Effector memory CD4-positive, alpha-beta T cell (primary cell): ENCODE measurements at regions not wholly inside any gene's neighbourhood (a gene's known extent, or its start where the extent isn't known, plus 50 kb on each side); places are given as distances from the start of the nearest gene placed in this dataset.
"Not testable (repeated sequence)": the region's sequence is repeated elsewhere in the genome, so short reads cannot be mapped to it uniquely, and the experiment has no call there.

Source experiments
- DNase-seq, 3 donors: peaks; one replicate each; pipeline ENCODE4 v3.0.0-alpha.2; 2020
- H3K27ac ChIP-seq: 2 replicates; pipeline ENCODE4 v1.7.0; 2013; ENCODE audit warnings: mild to moderate bottlenecking, low read length, moderate library complexity; ENCODE audit not compliant: insufficient read depth, poor library complexity, severe bottlenecking
- H3K27me3 ChIP-seq: replicated peaks from 2 replicates; pipeline ENCODE4 v1.7.0; 2013; ENCODE audit warnings: mild to moderate bottlenecking, low read length; ENCODE audit not compliant: insufficient read depth, control insufficient read depth, poor library complexity, severe bottlenecking
- H3K36me3 ChIP-seq: 2 replicates; pipeline ENCODE4 v1.7.0; 2013; ENCODE audit warnings: mild to moderate bottlenecking, low read length, moderate library complexity; ENCODE audit not compliant: control insufficient read depth, insufficient read depth
- H3K4me1 ChIP-seq: 2 replicates; pipeline ENCODE4 v1.7.0; 2013; ENCODE audit warnings: low read length, mild to moderate bottlenecking; ENCODE audit not compliant: control insufficient read depth, insufficient read depth, poor library complexity, severe bottlenecking
- H3K4me3 ChIP-seq: 2 replicates; pipeline ENCODE4 v1.7.0; 2013; ENCODE audit warnings: low read length, low read depth, mild to moderate bottlenecking; ENCODE audit not compliant: insufficient read depth, poor library complexity, severe bottlenecking
- H3K9me3 ChIP-seq: 2 replicates; pipeline ENCODE4 v1.7.0; 2013; ENCODE audit warnings: mild to moderate bottlenecking, low read length, moderate library complexity; ENCODE audit not compliant: control insufficient read depth

- no peak overlapping the region for H3K27ac ChIP-seq
- no peaks in the 10 kb centered on the region for H3K4me1 ChIP-seq
- no peak for DNase-seq
- no peaks in the 10 kb centered on the region for H3K36me3 ChIP-seq
- H3K27me3 ChIP-seq = no peaks in the 10 kb centered on the region
- no peak overlapping the region for H3K4me3 ChIP-seq
- H3K9me3 ChIP-seq = no peaks in the 10 kb centered on the region
These were observed 158.5 kb upstream of the SH3BP4 start for GRCh38 chr2:234793212-234793785.

GRCh38 chr2:234792621-234793022, 159.2 kb upstream of the SH3BP4 start:
- Histone ChIP-seq H3K4me1 (no peaks in the 10 kb centered on the region), H3K4me3 (no peak overlapping the region), H3K36me3 (no peaks in the 10 kb centered on the region), H3K27ac (no peak overlapping the region), H3K9me3 (no peaks in the 10 kb centered on the region), H3K27me3 (peaks cover 3% of the 10 kb centered on the region)
- DNase-seq = no peak

- not testable (repeated sequence) for H3K36me3 ChIP-seq, H3K27me3 ChIP-seq, H3K27ac ChIP-seq, H3K4me3 ChIP-seq, H3K4me1 ChIP-seq, H3K9me3 ChIP-seq, DNase-seq
These were observed 159.7 kb upstream of the SH3BP4 start for GRCh38 chr2:234792096-234792495.

- DNase-seq = no peak
These were observed 161.4 kb upstream of the SH3BP4 start for GRCh38 chr2:234790380-234790779.

GRCh38 chr2:234789556-234790325, 162.1 kb upstream of the SH3BP4 start:
- no peaks in the 10 kb centered on the region for H3K36me3 ChIP-seq
- no peak overlapping the region for H3K27ac ChIP-seq
- H3K27me3 ChIP-seq = peaks cover 3% of the 10 kb centered on the region
- no peak overlapping the region for H3K4me3 ChIP-seq
- H3K4me1 ChIP-seq = no peaks in the 10 kb centered on the region
- no peak for DNase-seq
- H3K9me3 ChIP-seq = no peaks in the 10 kb centered on the region

More at GRCh38 chr2:234790380-234790779, 161.4 kb upstream of the SH3BP4 start:
- Histone ChIP-seq H3K27ac (no peak overlapping the region), H3K4me1 (no peaks in the 10 kb centered on the region), H3K9me3 (no peaks in the 10 kb centered on the region), H3K36me3 (no peaks in the 10 kb centered on the region), H3K4me3 (no peak overlapping the region), H3K27me3 (peaks cover 3% of the 10 kb centered on the region)

- H3K27ac ChIP-seq = no peak overlapping the region
- peaks cover 3% of the 10 kb centered on the region for H3K27me3 ChIP-seq
- DNase-seq = no peak
- H3K9me3 ChIP-seq = no peaks in the 10 kb centered on the region
- H3K4me3 ChIP-seq = no peak overlapping the region
- no peaks in the 10 kb centered on the region for H3K36me3 ChIP-seq
- H3K4me1 ChIP-seq = no peaks in the 10 kb centered on the region
These were observed 163.0 kb upstream of the SH3BP4 start for GRCh38 chr2:234788841-234789240.

- Histone ChIP-seq H3K36me3 (no peaks in the 10 kb centered on the region), H3K9me3 (no peaks in the 10 kb centered on the region), H3K27ac (no peak overlapping the region), H3K27me3 (peaks cover 3% of the 10 kb centered on the region), H3K4me1 (no peaks in the 10 kb centered on the region), H3K4me3 (no peak overlapping the region)
- DNase-seq = no peak
These were observed 163.4 kb upstream of the SH3BP4 start for GRCh38 chr2:234788381-234788780.

- Histone ChIP-seq H3K4me3 (no peak overlapping the region), H3K4me1 (no peaks in the 10 kb centered on the region), H3K27ac (no peak overlapping the region), H3K36me3 (no peaks in the 10 kb centered on the region), H3K9me3 (no peaks in the 10 kb centered on the region), H3K27me3 (peaks cover 3% of the 10 kb centered on the region)
- no peak for DNase-seq
These were observed 164.7 kb upstream of the SH3BP4 start for GRCh38 chr2:234787114-234787513.

GRCh38 chr2:234773764-234774409, 177.9 kb upstream of the SH3BP4 start:
- Histone ChIP-seq H3K36me3 (no peaks in the 10 kb centered on the region), H3K9me3 (no peaks in the 10 kb centered on the region), H3K27ac (no peak overlapping the region), H3K4me3 (no peak overlapping the region), H3K27me3 (no peaks in the 10 kb centered on the region), H3K4me1 (no peaks in the 10 kb centered on the region)
- DNase-seq = no peak

GRCh38 chr2:234773129-234773528, 178.7 kb upstream of the SH3BP4 start:
- H3K4me1 ChIP-seq = no peaks in the 10 kb centered on the region
- H3K36me3 ChIP-seq = no peaks in the 10 kb centered on the region
- no peak for DNase-seq
- no peak overlapping the region for H3K4me3 ChIP-seq
- H3K9me3 ChIP-seq = no peaks in the 10 kb centered on the region
- no peaks in the 10 kb centered on the region for H3K27me3 ChIP-seq
- H3K27ac ChIP-seq = no peak overlapping the region
